BLaER1 treated with 17β-estradiol and CSF1 and Interleukin-3, amounts not matched to agents 10 nM and 100 nM (cell line): ENCODE measurements at regions not wholly inside any gene's neighbourhood (a gene's known extent, or its start where the extent isn't known, plus 50 kb on each side); places are given as distances from the start of the nearest gene placed in this dataset.

Experiments used
- H3K27ac ChIP-seq, 11 experiments: shearing (Covaris generic); formaldehyde crosslinking; 2 replicates each; pipeline ENCODE4 v1.8.1; 2022
- H3K27me3 ChIP-seq, 11 experiments: shearing (Covaris generic); formaldehyde crosslinking; 2 replicates each; pipeline ENCODE4 v1.8.1; 2022
- H3K36me3 ChIP-seq, 11 experiments: shearing (Covaris generic); formaldehyde crosslinking; 2 replicates each; pipeline ENCODE4 v1.8.1; 2022
- H3K4me1 ChIP-seq, 10 experiments: shearing (Covaris generic); formaldehyde crosslinking; 2 replicates each; pipeline ENCODE4 v1.8.1; 2022
- H3K4me2 ChIP-seq, 11 experiments: shearing (Covaris generic); formaldehyde crosslinking; 2 replicates each; pipeline ENCODE4 v1.8.1; 2022
- H3K4me3 ChIP-seq, 10 experiments: shearing (Covaris generic); formaldehyde crosslinking; 2 replicates each; pipeline ENCODE4 v1.8.1; 2022
- H3K9ac ChIP-seq, 11 experiments: shearing (Covaris generic); formaldehyde crosslinking; 2 replicates each; pipeline ENCODE4 v1.8.1; 2022
- H3K9me3 ChIP-seq, 11 experiments: shearing (Covaris generic); formaldehyde crosslinking; replicated peaks in 1 of 11; 2 replicates each; pipeline ENCODE4 v1.8.1; 2022
- H4K20me1 ChIP-seq, 11 experiments: shearing (Covaris generic); formaldehyde crosslinking; 2 replicates each; pipeline ENCODE4 v1.8.1; 2022
- Cebpa-rat ChIP-seq, 11 experiments: shearing (Covaris generic); IDR thresholded peaks; 2 replicates each; pipeline ENCODE4 v1.8.1; 2022

DNA sequence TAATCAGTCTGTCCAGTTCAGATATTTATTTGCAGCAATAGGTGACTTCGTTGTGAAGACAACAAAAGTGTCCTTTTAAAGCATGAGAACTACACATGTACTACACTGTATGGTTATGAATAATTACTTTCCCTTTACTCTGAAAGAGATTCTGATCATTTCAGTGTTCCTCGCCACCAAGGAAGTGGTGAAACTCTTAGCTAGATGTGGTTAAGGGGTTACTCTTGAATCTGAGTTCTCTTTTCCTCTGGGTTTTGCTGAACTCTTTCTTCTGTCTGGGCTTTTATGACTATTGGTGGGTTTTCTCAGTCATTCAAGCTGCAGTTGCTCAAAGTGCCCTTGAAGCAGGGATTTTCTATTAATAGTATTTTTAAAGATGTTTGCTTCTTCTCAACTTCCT is 127.9 kb upstream of the SEM1 start:
- Histone ChIP-seq H4K20me1 (no peaks in the 10 kb centered on the region), H3K27me3 (no peaks in the 10 kb centered on the region), H3K4me1 (peaks cover 21 to 37% (median 31%) of the 10 kb centered on the region in 10 experiments), H3K36me3 (no peaks in the 10 kb centered on the region), H3K9me3 (no peaks in the 10 kb centered on the region), H3K4me3 (peak overlapping the region in 3 of 10 experiments; percentile 5 to 46 (median 32); a peak in 5 of 20 replicates), H3K27ac (peak overlapping the region in 10 of 11 experiments; percentile 10 to 75 (median 63); a peak in 18 of 22 replicates), H3K9ac (peak overlapping the region in 3 of 11 experiments; percentile 0 to 49 (median 31); a peak in 5 of 22 replicates), H3K4me2 (peak overlapping the region; percentile 40 to 83 (median 75))
- TF ChIP-seq Cebpa-rat (IDR thresholded peaks at IDR 0.05) = peak in 5 of 11 experiments; percentile 21 to 49 (median 29); a peak in 3 of 22 replicates

DNA sequence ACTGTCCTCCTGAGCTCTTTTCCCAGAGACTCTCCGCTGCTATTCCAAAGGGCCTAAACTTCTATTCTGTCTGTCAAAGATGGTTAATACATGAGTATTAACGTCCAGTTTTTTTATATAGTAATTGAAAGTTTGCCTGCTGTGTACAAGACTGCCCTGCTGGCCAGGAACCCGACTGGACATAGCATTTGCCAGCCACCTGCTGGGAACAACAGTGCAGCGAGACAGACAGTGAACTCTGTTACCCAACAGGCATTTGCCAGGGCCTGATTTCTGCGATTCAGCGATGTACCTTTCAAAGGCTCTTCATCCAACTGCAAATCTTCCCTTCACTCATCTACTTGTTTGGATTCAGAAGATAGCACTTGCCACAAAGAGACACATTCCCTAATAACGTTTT is 128.8 kb upstream of the SEM1 start:
- peaks cover 21 to 37% (median 31%) of the 10 kb centered on the region in 10 experiments for H3K4me1 ChIP-seq
- TF ChIP-seq Cebpa-rat (IDR thresholded peaks at IDR 0.05) = no peak
- no peaks in the 10 kb centered on the region for H3K27me3 ChIP-seq
- H3K4me3 ChIP-seq = no peak overlapping the region
- no peaks in the 10 kb centered on the region for H4K20me1 ChIP-seq
- peak overlapping the region; percentile 40 to 83 (median 75) for H3K4me2 ChIP-seq
- peak overlapping the region in 1 of 11 experiments; percentile 10; a peak in 2 of 22 replicates for H3K9ac ChIP-seq
- H3K36me3 ChIP-seq = no peaks in the 10 kb centered on the region
- no peaks in the 10 kb centered on the region for H3K9me3 ChIP-seq
- peak overlapping the region in 9 of 11 experiments; percentile 37 to 75 (median 64); a peak in 18 of 22 replicates for H3K27ac ChIP-seq

DNA sequence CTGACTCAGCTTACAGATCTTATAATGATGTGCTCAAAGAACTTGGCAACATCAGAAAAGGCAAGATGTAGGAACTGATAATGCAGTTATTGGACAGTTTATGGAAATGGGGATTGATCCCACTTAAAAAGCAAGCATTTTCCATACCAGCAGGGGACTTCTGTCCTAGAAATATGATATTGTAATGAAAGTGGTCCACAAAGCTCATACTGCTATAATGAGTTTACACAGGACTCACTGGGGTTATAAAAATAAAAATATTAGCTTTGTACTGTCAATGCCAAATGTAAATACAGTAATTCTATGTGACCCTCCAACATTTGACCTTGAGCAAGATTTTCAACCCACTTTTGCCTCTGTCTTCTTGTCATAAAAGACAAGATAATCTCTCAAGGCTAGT is 145.5 kb upstream of the SEM1 start:
- H3K27ac ChIP-seq = no peak overlapping the region
- no peak for TF ChIP-seq Cebpa-rat (IDR thresholded peaks at IDR 0.05)
- H4K20me1 ChIP-seq = no peaks in the 10 kb centered on the region

DNA sequence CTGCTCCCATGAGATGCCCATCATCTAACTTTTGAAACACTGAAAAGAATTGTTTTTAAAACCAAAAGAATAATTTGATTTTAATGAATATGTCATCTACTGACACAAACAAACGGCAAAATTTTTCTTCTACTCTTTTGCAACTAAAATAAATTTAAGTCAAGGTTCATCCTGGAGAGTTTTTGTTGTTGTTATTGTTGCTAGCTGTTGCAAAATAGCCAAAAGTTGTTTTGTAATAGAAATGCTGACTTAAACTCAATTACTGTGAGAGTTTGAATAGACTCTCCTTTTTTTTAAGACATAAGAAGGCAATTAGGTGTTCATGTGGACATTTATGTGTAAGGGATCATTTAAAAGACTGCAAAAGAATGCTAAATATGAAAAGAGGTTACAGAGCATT is 146.0 kb upstream of the SEM1 start:
- Histone ChIP-seq H3K4me1 (no peaks in the 10 kb centered on the region), H3K27ac (no peak overlapping the region), H4K20me1 (no peaks in the 10 kb centered on the region), H3K9ac (no peak overlapping the region), H3K36me3 (no peaks in the 10 kb centered on the region), H3K4me3 (no peak overlapping the region), H3K27me3 (no peaks in the 10 kb centered on the region), H3K4me2 (no peak overlapping the region), H3K9me3 (no peaks in the 10 kb centered on the region)
- TF ChIP-seq Cebpa-rat (IDR thresholded peaks at IDR 0.05) = no peak

More for the DNA sequence above, 145.5 kb upstream of the SEM1 start:
- Histone ChIP-seq H3K9ac (no peak overlapping the region), H3K4me3 (no peak overlapping the region), H3K4me2 (no peak overlapping the region), H3K9me3 (no peaks in the 10 kb centered on the region), H3K27me3 (no peaks in the 10 kb centered on the region), H3K4me1 (no peaks in the 10 kb centered on the region), H3K36me3 (no peaks in the 10 kb centered on the region)

DNA sequence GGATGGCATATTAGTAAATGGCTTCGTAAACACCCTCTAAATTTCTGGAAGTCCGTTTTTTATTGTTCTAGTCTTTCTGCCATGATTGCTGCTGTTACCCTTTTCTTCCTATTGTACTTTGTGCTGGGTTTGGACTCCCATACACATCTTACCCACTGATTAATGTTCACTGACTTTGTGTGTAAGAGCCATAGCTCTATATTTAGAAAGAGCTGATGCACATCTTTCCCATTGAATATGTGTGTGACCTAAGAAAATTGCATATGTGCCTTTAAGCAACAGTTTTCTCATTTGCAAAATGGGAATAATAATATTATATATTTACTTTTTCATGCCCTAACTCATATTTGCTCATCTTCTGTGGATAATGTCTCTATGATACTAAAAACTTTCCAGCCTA is 135.8 kb upstream of the DLX6 start:
- H3K4me1 ChIP-seq = no peaks in the 10 kb centered on the region
- H3K9ac ChIP-seq = no peak overlapping the region
- H3K4me3 ChIP-seq = no peak overlapping the region
- H4K20me1 ChIP-seq = no peaks in the 10 kb centered on the region
- H3K27me3 ChIP-seq = no peaks in the 10 kb centered on the region
- H3K36me3 ChIP-seq = no peaks in the 10 kb centered on the region
- TF ChIP-seq Cebpa-rat (IDR thresholded peaks at IDR 0.05) = no peak
- H3K27ac ChIP-seq = no peak overlapping the region
- H3K9me3 ChIP-seq = no peaks in the 10 kb centered on the region
- no peak overlapping the region for H3K4me2 ChIP-seq

DNA sequence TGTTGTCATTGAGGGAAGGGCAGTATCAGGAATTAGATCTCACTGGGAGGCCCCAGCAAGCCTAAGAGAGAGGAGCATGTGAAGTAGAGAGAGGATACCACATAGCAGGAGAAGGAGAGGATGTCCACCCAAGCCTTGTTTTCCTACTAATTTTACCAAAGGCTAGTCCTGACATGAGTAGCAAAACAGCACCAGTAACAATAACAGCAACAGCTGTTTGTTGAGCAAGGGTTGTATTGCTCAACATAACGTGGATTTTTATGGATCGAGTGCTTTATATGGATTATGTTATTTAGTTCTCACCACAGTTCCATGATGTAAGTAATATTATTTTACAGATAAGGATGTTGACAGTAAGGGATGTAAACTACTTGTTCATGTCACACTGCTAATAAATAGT is 135.2 kb upstream of the DLX6 start:
- no peaks in the 10 kb centered on the region for H3K9me3 ChIP-seq
- no peaks in the 10 kb centered on the region for H4K20me1 ChIP-seq
- H3K27me3 ChIP-seq = no peaks in the 10 kb centered on the region
- no peak overlapping the region for H3K4me3 ChIP-seq
- no peak overlapping the region for H3K4me2 ChIP-seq
- no peaks in the 10 kb centered on the region for H3K36me3 ChIP-seq
- no peak for TF ChIP-seq Cebpa-rat (IDR thresholded peaks at IDR 0.05)
- no peaks in the 10 kb centered on the region for H3K4me1 ChIP-seq
- no peak overlapping the region for H3K9ac ChIP-seq
- H3K27ac ChIP-seq = no peak overlapping the region

DNA sequence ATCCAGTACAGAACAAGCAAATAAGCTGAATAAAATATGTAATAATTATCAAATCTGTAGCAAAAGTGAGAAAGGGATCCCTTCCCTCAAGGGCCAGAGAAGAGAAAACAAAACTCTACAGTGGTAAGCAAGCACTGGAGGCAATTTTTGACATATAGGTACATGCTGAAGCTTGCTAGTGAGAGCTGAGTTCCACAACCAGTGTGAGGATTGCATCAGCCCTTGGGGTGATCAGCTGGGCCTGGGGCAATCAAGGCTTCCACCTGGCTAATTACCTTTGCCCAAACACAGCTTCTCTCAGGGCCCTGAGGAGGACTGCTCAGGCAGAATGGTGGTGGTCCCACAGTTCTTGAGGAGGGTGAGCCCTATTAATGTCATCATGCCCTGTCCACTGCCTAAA is 134.4 kb upstream of the DLX6 start:
- no peak overlapping the region for H3K27ac ChIP-seq
- no peaks in the 10 kb centered on the region for H3K4me1 ChIP-seq
- H4K20me1 ChIP-seq = no peaks in the 10 kb centered on the region
- no peaks in the 10 kb centered on the region for H3K36me3 ChIP-seq
- no peak overlapping the region for H3K4me2 ChIP-seq
- H3K9ac ChIP-seq = no peak overlapping the region
- H3K4me3 ChIP-seq = no peak overlapping the region
- H3K9me3 ChIP-seq = no peaks in the 10 kb centered on the region
- no peak for TF ChIP-seq Cebpa-rat (IDR thresholded peaks at IDR 0.05)
- no peaks in the 10 kb centered on the region for H3K27me3 ChIP-seq

DNA sequence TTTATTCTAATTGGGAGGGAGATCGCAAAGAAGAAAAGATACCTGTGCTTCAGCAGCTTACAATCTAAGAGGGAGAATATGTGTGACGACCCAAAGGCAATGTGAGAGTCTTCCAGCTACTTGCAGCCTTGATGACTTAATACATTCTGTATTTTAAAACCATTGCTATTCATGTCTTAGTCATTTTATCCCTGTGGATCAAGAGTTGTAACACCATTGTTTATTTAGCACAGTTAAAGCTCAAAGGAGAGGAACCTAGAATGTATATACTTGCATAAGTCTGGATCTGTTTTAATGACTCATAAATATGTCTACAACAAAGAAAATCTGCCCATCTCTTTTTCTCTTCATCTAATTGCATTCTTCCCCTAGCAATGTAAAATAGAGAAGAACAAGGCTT is 117.9 kb upstream of the DLX6 start:
- no peak overlapping the region for H3K27ac ChIP-seq
- H3K36me3 ChIP-seq = no peaks in the 10 kb centered on the region
- no peak overlapping the region for H3K4me3 ChIP-seq
- TF ChIP-seq Cebpa-rat (IDR thresholded peaks at IDR 0.05) = no peak
- H4K20me1 ChIP-seq = no peaks in the 10 kb centered on the region
- H3K9me3 ChIP-seq = no peaks in the 10 kb centered on the region
- no peaks in the 10 kb centered on the region for H3K27me3 ChIP-seq
- H3K4me2 ChIP-seq = no peak overlapping the region
- no peak overlapping the region for H3K9ac ChIP-seq
- H3K4me1 ChIP-seq = peaks cover 0 to 5% (median 4%) of the 10 kb centered on the region in 10 experiments; a peak in 8 of 20 replicates

DNA sequence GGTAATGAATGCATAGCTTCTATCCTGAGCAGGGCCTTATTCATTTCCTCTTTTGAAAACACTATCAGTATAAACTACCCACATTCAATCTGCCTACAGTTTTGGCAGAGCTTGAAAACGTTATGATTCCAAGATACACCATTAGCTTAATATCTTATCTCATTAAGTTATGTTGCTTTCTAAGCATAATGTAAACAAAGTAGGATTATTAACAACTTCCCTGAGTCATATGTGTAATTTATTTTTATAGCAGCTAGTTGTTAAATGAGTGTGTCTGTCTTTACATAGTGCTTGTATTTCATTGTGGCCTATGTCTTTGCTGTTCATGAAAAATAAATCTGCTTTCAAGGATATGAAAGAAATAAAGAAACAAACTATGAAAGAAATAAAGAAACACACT is 106.2 kb upstream of the DLX6 start:
- no peaks in the 10 kb centered on the region for H3K4me1 ChIP-seq
- no peak overlapping the region for H3K27ac ChIP-seq
- no peaks in the 10 kb centered on the region for H3K9me3 ChIP-seq
- H3K27me3 ChIP-seq = no peaks in the 10 kb centered on the region
- no peak overlapping the region for H3K4me2 ChIP-seq
- TF ChIP-seq Cebpa-rat (IDR thresholded peaks at IDR 0.05) = no peak
- H3K36me3 ChIP-seq = no peaks in the 10 kb centered on the region
- no peaks in the 10 kb centered on the region for H4K20me1 ChIP-seq
- H3K9ac ChIP-seq = no peak overlapping the region
- no peak overlapping the region for H3K4me3 ChIP-seq

DNA sequence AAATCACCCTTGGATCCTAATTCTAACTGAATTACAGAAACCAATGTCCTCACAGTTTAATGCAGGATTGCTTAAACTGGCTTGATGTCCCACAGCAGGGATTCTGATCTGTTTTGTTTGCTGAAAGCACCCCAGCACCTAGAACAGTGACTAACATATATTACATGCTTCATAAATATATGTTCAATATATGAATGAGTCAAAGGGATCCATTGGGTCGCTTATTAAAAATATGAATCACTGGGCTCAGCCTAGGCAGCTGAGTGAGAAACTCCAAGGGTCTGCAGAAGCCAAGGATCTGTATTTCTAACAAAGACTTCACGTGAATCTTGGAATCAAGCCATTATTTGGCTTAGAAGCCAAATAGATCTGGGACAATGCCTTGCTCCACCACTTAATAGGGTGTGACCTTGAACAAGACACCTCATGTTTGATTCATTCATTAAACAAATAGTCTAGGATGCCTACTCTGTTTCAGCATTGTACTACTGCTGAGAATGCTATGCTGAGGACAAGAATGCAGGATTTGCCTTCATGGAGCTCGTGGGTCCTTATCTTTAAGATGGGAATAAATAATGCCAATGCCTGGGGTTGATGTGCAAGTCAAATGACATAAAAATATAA is 103.4 kb upstream of the DLX6 start:
- Histone ChIP-seq H3K4me1 (no peaks in the 10 kb centered on the region), H3K27me3 (no peaks in the 10 kb centered on the region), H3K9me3 (no peaks in the 10 kb centered on the region), H4K20me1 (no peaks in the 10 kb centered on the region), H3K36me3 (no peaks in the 10 kb centered on the region), H3K4me3 (no peak overlapping the region), H3K27ac (no peak overlapping the region), H3K4me2 (no peak overlapping the region), H3K9ac (no peak overlapping the region)
- no peak for TF ChIP-seq Cebpa-rat (IDR thresholded peaks at IDR 0.05)
